Testis (tissue), 2 donors: ENCODE measurements at regions not wholly inside any gene's neighbourhood (a gene's known extent, or its start where the extent isn't known, plus 50 kb on each side); places are given as distances from the start of the nearest gene placed in this dataset.

Experiments used
- CTCF ChIP-seq, 3 experiments: fragments of 450-650 bp in 2 of 3; fragments of 200-600 bp in 1 of 3; sonication (generic) in 1 of 3; IDR thresholded peaks; one replicate each; pipeline ENCODE4 v1.5.1; 2016 to 2019; ENCODE audit warnings: antibody characterized with exemption in 3 of 3, mild to moderate bottlenecking in 2 of 3, moderate library complexity in 1 of 3
- POLR2A ChIP-seq: fragments of 450-650 bp; IDR thresholded peaks from one replicate; pipeline ENCODE4 v1.6.1; 2017; ENCODE audit warnings: antibody characterized with exemption, mild to moderate bottlenecking, moderate library complexity

DNA sequence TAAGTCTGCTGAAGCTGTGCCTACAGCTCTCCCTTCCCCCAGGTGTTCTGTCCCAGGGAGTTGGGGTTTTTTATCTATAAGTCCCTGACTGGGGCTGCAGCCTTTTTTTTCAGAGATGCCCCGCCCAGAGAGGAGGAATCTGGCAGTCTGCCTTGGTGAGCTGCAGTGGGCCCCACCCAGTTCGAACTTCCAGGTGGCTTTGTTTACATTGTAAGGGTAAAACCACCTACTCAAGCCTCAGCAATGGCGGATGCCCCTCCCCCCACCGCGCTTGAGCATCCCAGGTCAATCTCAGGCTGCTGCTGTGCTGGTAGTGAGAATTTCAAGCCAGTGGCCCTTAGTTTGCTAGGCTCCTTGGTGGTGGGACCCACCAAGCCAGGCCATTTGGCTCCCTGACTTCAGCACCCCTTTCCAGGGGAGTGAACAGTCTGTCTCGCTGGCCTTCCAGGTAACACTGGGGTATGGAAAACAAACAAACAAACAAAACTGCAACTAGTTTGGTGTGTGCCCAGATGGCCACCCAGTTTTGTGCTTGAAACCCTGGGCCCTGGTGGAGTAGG lies 189.4 kb downstream of the MFSD1 start:
- TF ChIP-seq CTCF (IDR thresholded peaks at IDR 0.05) (no peak), POLR2A (no peak)
